ENCODE measurements at regions not wholly inside any gene's neighbourhood (a gene's known extent, or its start where the extent isn't known, plus 50 kb on each side); places are given as distances from the start of the nearest gene placed in this dataset.

GRCh38 chr12:46569826-46570439 lies 197.4 kb upstream of the SLC38A2 start:
- DNase-seq, result no peak

GRCh38 chr12:46567667-46568066 lies 195.1 kb upstream of the SLC38A2 start:
- DNase-seq, result no peak

GRCh38 chr12:46562625-46563225 lies 190.2 kb upstream of the SLC38A2 start:
- peak; percentile 80 for DNase-seq

DNA sequence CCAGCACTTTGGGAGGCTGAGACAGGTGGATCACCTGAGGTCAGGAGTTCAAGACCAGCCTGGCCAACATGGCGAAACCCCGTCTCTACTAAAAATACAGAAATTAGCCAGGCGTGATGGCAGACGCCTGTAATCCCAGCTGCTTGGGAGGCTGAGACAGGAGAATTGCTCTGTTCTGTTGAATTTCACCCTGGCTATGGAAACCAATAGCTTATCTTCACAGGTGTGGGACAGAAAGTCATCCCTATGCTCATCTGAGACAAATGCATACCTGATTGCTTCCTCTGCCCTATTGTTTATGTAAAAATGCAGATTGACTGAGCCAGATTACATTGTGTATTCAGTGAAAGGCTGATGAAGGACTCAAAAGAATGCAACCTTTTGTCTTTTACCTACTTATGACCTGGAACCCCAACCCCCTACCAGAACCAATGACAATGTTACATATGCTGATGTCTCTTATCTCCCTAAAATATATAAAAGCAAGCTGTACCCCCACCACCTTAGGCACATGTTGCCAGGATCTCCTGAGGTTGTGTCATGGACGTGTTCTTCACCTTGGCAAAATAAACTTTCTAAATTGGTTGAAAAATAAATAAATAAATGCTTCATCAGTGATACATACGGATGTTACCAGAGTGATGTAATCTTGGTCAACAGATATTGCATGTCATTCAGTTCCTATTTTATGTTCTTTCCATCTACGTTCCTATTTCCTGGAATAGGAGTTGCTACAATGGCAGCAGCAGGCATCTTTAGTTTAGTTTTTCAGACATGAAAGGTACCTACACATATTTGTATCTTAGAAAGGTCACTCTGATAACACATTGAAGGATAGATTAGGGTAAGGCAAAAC lies 189.4 kb upstream of the SLC38A2 start:
- DNase-seq, result peak; percentile 60

DNA sequence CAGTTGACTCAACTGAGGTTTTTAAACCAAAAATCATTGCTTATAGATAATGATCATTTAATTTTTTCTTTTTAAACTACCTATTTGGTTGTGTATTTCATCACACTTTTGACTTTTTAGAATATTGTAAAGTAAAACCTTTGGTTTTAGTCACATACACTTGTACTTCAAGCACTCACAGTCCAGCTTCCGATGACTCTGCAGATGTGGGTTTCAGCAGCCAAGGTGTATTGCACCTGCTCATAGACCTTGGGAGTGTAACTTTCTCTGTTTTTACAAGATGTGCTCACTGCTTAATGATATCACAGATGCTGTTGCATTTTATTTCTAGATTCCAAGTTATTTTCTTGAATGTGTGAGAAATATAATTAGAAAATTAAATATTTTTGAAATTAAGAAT lies 188.3 kb upstream of the SLC38A2 start:
- DNase-seq, result no peak

- no peak for DNase-seq
These were observed 187.5 kb upstream of the SLC38A2 start for GRCh38 chr12:46560089-46560488.

- DNase-seq, result no peak
These were observed 186.7 kb upstream of the SLC38A2 start for GRCh38 chr12:46559311-46559710.

DNA sequence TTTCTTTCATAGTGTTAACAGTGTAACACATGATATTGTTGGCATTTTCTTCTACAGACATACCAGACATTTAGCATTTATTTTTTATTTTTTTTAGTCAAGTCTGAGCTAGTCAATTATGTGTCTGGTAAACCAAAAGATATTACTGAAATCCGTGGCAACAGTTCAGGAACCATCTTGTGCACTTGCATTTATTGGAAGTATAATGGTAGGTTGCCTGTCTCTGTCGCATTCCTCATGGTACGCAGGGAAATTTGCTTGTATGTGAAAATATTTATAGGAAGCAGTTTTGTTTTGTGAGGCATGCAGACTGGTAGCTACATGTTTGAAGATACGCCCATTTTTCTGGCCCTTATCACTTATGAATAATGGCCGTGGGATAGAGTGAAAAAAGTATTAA lies 186.1 kb upstream of the SLC38A2 start:
- DNase-seq, result no peak

DNA sequence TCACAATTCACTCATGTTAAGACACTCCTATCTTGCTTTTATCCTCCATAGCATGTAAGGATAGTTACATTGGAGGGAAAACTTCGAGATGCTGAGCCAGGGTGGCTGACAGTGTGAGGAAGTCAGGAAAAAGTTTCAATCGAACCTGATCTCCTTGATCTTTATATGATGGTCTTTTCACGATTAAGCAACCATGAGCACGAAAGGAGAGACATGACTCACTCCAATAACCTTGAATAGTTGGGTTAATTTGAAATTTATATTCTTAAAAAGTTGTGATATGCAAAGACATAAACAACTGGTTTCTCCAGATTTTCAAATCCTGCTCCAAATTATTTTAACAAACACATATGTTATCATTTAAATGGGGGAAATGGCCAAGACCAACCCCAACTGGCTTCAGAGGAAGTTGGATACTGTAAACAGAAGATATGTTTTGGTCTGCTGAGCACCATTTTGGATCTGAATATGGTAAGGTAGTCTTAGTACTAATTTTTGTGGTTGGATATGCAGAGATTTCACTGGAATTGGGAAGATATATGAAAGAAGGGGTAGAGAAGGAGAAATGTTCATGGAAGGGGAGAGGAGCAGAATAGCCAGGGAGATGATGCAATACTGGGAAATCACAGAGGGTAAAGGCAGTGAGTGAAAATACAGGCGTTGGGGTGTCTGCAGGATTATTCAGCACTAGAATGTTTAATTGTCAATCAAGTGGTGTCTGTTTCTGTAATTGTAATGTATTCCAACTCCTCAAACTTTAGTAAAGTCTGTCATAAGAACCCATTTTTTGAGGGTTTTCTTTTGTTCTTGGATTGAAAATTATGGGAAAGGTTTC lies 185.2 kb upstream of the SLC38A2 start:
- DNase-seq, result no peak

- DNase-seq, result no peak
These were observed 184.4 kb upstream of the SLC38A2 start for GRCh38 chr12:46556819-46557524.

DNA sequence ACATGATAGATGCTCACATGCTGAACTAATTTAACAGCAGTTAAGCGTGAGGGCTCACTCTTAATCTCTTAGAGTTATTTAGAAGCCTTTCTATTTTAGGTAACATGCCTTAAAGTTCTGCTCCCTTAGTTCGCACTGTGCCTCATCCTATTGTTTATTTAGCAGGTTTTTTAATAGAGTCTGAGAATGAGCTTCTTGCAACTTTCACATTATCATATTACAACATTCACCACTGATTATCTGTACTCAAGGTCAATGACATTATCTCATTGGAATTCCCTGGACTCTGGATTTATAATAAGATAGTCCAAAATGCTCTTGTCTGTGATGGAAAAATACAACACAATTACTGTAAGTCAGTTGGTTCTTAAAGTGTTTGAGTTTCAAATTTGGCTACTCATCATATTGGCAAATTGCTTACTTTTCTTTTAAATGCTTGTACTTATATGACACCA lies 183.6 kb upstream of the SLC38A2 start:
- DNase-seq, result no peak

DNA sequence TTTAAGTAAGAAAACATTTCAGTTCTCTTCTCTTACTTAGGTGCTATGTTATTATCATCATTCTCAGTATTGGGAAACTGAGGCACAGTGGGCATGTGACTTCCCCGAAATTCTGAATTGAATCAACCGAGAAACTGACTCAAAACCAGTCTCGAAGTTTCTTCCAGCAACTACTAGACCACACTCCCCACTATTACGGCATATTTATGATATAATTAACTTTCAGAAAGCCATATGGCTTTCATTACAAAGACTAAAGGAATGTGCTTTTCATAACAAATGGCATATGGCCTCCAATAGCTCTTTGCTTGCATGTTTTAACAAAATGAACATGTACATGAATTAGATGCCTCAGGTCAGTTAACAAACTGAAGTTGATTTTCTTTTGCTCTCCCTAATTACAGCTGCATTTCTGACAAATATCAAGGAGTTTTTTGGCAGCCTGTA lies 182.9 kb upstream of the SLC38A2 start:
- no peak for DNase-seq

GRCh38 chr12:46554460-46554859 lies 181.9 kb upstream of the SLC38A2 start:
- DNase-seq, result no peak

GRCh38 chr12:46553911-46554310 lies 181.3 kb upstream of the SLC38A2 start:
- DNase-seq, result no peak

DNA sequence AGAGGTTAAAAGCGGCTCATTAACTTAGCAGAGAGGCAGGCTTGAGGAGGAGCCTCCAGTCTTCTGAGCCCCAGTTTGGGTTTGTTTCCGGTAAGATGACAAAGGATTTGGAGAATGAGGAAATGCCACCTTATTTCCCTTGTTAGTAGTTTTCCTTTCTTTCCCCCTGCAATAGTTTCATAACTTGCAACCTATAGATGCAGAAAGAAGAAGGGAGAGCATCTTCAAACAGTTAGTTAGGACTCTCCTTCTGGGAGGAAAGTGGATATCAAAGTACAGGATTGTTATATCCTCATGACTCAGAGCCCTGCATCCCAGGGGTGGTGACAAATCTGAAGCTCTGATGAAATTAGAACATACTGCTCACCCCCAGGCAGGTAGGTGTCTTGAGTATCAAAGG lies 180.7 kb upstream of the SLC38A2 start:
- no peak for DNase-seq

- DNase-seq, result no peak
These were observed 177.8 kb upstream of the SLC38A2 start for GRCh38 chr12:46550266-46550879.

- DNase-seq, result peak; percentile 79
These were observed 177.1 kb upstream of the SLC38A2 start for GRCh38 chr12:46549527-46550265.

DNA sequence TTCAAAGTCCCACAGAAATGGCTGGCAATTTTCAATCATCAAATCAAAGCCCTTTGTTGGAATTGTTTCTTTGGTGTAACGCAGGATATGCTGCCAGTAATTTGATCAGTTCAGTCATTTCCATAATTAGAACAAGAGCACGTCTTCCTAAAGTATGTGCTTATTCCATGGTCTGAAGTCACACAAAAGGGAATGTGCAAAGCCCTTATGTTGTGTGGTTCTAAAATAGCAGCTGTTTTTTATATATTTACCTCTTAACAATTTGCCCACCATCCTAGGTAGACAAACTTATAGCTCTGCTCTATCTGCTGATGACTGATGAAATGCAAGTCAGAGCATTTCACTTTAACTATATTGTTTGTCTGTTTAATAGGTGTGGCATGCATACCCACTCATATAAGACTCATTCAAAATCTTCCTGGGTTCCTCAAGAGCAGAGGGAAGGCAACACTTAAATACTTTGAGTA lies 176.1 kb upstream of the SLC38A2 start:
- no peak for DNase-seq

- DNase-seq, result no peak
These were observed 175.1 kb upstream of the SLC38A2 start for GRCh38 chr12:46547421-46548354.

All from suppressor macrophage treated with lipopolysaccharide for 4 hours (primary cell).